ENCODE measurements at regions not wholly inside any gene's neighbourhood (a gene's known extent, or its start where the extent isn't known, plus 50 kb on each side); places are given as distances from the start of the nearest gene placed in this dataset.
"Not testable (repeated sequence)": the region's sequence is repeated elsewhere in the genome, so short reads cannot be mapped to it uniquely, and the experiment has no call there.

DNA sequence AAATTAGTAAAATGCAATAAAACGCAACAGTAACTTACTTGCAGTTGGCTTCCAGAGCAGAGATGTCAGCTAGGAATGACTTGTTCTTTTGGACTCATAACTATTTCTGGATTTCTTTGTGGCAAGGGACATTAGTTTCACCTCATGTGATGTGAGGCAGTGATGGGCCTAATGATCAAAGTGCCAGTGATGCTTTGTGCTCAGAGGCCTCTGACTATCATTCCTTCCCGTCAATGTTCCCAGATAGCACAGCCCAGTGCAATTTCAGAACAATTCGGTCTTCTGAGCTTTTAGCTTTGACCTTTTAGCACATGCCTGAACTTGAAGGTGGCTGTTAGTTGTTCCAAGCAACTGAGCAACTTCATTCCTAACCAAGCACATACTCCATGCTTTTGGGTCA is 596.8 kb downstream of the TFAP2B start:
- no peak for DNase-seq

DNA sequence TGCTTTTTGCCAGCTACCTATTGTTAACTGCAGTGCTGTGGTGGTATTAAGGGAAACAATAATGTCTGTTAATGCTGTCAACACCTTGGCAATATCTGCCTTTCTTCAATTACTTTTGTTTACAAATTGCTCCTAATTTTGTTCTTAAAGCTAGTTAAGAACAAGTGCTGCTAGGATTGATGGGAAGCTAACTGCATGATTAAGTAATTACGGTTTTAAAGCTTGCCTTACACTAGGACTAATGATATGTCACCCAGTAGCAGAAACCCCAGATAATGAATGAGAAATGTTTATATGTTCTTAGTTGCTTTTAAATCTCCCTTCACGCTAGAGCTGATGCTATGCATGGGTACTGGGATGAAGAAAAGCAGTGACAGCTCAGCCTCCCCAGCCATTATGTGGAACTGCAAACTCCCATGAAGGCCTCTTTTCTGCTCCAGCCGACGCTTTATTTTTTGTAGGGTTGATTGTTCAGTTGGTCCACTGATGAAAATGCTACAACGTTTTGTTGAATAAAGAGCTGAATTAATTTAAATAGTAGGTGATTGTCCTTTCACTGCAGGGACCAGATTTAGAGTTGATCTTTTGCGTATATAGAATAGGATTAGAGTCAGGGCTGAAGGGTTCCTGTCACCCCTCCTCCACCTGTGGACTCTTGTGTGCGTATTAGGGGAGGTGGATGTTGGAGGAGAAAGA is 610.5 kb downstream of the TFAP2B start:
- DNase-seq = no peak

DNA sequence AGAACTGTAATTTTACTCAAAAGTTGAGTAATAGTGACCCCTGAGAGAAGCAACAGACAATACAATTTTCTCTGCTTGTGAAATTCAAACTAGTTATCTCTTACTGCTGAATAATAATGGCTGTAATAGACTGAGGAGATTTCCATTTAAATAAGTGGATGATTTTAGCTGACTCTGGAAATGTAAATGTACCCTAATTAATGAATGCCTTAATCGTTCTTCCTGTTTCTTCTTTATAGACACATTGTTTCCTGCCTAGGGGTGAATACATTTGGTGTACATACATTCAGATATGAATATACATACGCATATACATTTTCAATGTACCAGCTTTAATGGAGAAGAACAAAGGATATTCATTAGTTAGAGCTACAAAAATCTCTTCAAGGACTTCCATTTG is 611.9 kb downstream of the TFAP2B start:
- DNase-seq = no peak

DNA sequence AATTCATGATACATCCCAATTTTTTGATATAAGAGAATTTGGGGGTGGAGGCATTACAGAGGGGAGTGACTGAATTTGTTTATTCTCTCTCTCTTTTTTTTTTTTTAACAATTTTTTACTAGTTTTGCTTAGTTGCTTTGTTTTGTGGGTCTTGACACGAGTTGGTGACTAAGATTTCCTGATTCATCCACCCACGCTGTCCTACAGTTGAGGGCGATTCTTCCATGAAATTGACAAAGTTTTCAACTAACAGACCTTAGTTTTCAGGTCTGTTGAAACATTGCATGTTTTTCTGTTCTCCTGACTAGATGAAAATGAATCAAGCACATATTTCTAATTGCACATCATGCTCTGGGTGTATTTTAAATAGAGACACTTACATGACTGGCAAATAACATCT is 613.8 kb downstream of the TFAP2B start:
- DNase-seq = no peak

DNA sequence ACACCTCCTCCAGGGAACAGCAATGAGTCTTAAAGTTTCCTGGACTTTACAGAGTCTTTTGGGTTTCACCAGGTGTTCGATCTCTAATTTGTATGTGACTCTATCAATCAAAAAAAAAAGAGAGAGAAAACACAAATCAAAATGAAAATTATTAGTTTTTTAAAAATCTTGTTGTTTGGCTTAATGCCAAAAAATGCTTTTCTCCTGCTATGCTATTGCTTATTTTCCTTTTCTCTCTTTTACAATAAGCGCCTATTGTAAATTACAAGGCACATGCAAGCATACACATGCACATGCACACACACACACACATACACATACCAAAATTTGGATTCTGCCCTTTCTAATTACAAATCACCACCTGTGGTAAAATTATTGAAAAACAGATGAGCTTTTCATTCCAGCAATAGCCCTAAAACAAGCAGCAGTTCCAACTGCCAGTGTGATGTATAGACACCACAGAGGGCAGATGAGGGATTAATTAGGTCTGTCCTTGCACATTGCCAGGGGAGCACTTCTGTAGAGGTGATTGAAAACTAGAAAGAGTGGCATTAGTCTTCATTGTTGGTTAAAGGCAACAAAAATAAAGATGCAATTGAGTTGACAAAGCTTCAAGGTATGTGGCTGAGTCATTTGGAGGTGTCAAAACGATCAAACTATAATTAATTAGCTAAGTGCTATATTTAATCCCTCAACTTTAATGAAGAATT is 631.7 kb downstream of the TFAP2B start:
- no peak for DNase-seq

DNA sequence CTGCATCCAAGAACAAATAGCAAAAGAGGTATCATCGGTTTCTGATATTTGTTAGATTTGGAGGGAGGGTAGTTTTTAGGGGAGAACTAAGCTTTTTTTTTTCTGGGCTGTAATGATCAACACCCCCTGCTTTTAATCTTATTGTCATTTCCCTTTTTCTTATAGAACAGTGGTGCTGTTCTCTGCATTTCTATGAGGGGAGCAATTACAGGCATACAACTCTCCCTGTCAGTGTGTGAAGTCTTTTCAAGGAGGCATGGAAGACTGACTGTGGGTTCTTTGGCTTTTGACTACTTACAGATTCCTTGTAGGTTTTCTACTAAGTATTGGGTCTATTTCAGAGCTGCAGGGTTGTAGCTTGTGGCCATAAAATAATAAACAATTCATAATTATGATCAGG is 632.3 kb downstream of the TFAP2B start:
- no peak for DNase-seq

DNA sequence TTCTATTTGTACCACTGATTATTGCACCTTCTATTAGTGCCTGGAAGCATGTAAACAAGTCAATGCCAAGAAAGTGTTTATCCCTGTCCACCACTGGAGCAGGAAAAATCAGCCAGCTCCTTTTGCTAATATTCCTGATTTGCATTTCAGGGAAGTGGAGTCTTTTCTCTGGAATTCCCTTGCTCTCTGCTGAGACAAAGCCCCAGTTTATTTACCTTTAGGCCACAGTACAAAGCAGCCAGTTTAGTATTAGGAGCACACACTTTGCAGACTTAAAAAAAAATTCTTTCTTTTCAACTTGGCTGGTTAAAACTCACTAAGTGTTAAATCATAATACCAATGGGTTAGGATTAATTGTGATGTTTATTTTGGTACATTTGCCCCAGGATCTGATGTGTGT is 631.1 kb downstream of the PKHD1 start:
- no peak for DNase-seq

DNA sequence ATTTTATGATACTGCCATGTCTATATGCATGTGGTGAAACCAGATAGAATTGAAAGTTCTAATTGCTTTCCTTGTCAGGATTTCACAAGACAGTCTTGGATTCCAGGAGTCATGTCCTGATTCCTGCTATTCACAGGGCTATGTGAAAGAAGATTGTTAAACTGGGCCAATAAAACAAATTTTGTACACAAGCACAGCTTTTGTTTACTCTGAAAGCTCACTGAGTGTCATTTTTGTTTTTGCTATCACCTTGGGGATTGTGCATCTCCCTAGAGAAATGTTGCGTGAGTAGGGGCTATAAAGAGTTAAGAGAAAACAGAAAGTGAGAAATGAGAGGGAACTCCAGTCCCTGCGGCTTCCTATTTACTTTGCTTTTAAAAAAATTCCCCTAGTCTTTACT is 627.5 kb downstream of the PKHD1 start:
- no peak for DNase-seq

DNA sequence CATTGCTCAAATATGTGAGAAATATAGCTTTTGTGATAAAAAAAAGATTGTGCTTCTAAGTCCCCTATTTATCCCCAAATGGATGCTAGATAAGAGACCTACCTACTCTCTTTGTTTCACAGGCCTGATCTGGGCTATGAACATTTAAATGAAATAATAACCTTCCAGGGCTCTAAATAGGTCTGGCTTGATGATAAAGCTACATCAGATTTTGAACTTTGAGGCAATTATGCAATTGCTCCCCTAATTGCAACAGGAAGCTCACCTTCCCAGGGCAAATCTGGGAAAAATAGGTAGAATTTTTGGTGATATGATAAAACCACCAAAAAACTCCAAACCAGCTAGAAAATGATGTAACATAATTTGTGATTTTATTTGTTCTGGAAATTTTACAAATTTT is 624.5 kb downstream of the PKHD1 start:
- no peak for DNase-seq

DNA sequence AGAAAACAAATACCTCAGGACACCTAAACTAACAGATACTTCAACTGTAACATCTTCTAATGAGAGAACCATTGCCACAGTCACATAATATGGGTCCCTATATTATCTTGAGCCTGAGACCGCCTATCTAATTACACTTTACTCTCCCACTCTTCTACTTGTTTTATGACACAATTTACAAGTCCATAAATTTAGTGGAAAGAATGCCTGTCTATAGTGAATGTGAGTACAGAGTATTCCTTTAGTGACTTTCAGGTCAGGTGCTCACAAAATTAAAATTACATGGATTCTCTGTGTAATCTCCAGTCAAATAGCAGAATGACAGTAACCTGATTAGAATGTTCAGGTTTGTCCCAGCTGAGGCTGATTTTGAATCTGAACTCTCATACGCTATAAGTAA is 624.1 kb downstream of the PKHD1 start:
- DNase-seq = no peak

DNA sequence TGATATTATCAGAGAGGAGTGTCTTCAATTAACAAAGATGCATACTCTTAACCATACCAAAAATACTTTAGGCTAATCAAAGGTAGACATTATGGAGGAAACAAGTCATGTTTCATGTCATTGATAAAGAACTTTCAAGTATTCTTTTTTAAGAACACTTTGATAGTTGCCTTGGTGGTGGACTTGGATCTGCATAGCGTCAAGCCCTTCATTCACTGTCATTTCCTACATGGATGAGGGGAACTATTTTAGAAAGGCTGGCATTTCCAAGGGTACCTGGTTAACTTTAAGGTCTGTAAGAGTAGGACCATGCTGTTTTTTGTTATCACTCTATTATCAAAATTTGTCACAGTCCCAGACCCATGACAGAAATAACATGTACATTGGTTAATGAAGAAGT is 622.5 kb downstream of the PKHD1 start:
- DNase-seq = no peak

DNA sequence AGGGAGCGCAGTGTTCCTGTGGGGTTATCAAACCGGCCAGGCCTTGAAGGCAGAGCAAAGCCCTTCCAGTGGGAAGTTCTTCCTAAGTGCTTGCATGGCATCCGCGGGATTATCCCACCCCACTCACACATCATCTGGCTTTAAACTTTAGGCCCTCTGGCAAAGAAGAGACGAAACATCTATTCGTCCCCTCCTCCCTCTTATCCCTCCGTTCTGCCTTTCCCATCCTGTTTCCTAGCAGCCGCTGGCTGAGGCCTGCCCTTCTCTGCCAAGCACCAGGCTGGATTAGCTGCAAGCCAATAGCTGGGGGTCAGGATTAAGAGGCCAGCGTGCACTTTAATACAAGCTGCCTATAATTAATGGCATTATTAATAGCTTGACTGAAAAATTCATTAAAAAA is 621.0 kb downstream of the PKHD1 start:
- DNase-seq = no peak

DNA sequence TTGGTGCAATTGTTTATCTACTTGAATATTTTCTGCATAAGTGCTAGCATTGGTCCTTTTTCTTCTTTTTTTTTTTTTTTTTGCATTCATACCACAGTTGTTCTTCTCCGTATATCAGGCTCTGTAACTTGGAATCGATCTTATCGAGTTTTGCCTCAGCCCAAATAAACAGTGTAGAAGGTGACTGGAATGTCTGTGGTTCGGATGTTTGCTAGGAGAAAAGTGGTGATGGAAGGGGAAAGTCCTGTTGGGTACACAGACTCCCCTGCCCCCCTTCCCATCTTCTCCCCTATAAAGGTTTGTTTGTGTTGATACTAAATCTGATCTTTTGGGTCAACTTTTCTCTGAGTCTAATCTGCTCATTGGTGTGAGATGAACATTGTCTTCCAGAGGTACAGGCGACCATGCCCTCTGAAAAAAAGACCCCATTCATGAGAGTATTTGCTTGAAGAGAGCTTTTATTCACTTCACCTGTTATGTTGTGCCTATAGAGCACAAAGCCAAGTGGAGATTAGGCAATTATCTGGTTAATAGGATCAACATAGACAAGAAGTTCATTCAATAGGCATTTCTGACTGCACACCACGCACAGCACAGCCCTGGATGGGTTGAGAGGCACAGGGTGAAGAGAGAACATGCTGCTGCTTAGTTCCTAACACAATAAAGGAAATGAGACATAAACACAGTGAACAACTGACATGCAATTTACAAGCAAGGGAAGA is 620.0 kb downstream of the PKHD1 start:
- DNase-seq = no peak

DNA sequence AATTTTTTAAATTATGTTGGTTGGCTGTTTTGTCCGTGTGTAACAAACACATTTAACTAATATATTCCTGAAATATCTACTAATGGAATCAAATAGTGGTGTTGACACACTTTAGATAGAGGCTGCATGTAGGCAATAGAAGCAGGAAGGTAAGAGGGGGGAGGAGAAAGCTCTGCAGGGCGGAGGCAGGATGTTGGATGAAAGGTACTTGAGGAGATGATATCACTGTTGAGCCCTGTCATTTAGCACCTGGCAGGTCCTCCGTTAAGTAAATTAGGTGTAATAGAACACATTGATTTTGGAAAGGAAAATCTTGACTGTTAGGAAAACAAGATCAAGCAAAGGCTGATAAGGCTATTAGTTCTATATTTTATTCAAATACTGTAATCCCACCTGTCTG is 618.7 kb downstream of the PKHD1 start:
- DNase-seq = no peak

DNA sequence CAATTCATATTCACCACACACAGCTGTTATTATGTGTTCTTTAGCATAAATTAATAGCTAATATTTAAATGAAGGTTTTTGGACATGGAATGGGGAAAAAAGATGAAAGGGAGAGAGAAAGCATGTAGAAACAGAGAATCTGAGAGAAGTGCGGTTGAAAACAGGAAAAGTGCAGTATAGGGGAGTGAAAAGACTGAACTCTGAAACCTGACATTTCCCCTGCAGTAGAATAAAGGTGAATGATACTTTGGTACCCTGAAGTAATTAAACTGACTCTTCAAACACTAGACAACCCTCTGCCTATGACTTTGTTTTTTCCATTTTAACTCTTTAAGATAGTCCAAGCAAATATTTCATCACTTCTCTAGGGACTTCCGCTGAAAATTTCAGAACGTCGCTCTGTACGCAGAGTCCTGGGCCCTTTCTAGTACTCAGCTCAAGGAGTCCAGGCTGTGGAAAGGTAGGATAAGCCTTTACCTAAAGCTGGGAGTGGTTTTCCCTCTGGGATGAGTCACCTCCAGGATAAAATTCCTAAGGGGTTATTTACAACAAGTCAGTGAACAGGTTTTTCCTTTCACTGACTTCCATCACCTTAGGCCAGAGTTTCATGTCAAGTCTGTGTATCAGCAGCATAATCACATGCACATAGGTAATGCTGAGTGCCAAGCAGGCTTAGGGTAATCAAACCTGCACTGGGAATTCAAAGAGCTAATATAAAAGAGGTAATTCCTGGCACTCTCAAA is 614.5 kb downstream of the PKHD1 start:
- no peak for DNase-seq

DNA sequence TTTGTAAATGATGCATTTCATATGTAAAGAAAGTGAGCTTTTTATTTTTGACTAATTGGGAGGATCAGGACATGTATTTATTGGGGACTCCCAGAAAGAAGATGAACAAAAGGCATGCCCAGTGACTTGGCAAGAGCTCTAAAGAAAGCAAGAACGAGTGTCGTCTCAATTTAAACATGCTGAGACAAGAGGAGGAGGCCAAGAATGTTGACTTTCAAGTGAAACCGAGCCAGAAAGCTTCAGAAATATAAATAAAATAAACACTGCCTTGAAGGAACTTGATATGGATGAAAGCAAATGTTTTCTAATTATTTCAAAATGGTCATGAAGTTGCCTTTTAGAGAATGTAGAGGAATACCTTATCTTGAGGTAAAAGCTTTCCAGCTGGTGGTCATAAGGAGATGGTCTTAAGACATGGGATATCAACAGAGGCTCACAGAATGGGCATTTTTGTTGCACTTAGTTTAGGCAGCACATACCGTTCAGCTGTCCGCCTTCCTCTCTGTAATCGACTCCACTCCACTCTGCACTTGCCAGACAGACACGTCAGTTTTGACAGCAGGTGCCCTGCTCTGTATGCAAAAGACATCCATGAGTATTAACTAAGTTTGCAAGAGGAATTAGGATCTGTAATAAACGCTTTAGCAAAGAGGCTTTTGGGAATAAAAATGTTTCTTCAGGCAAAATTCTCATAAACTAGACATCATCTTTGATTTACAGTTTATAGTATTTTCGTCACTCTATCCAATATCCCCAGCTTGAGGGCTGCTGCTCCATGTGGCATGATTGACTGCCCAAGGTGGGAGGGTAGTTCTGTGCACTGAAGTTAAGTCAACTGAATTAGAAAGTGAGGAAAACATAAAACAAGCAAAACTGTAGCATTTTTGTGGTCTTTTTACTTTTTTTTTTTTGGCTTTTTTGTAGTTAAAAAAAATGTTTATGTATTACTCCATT is 613.1 kb downstream of the PKHD1 start:
- DNase-seq = no peak

DNA sequence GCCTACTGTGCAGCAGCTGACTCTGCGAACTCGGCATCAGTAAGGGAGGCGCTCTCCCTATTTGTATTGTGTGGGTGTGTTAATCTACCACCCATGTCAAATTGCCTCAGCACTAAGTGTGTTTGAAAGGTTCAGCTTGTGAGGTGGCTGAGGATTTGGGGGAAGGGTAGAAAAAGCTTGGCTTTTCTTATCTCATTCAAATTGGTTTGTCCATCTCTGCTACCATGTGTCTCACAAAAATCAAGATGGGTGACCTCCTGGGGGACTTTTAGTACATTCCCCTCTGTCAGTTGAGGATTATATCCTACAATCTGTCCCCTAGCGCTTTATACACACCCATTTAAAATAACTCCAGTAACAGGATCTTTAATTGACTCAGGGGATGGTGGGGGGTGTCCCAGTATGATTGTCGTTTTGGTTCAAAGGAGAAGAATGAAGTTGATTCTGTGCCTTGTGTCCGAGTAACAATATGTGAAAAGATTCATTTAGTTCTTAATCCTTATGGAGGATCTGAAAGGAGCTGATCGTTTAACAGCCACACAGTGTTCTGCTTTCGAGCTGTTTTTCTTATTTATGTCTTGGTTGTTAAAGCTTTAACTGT is 609.6 kb downstream of the PKHD1 start:
- no peak for DNase-seq

DNA sequence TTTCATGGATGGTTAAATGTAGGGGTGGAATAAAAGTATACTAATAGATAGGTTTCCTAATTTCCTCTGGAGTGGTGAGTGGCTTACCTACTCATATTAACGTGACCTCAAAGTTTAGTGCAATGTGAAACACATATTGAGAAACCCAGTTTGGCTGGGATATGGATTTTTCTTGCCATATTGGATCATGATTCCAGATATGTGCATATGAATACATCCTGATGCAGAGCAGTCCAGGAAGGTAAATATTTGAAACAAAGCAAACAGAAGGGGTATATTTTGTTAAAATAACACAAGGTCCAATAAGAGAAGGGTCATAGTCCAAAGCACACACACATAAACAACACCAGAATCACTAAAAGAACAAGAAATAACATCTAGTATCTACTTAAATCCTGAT is 608.1 kb downstream of the PKHD1 start:
- no peak for DNase-seq

DNA sequence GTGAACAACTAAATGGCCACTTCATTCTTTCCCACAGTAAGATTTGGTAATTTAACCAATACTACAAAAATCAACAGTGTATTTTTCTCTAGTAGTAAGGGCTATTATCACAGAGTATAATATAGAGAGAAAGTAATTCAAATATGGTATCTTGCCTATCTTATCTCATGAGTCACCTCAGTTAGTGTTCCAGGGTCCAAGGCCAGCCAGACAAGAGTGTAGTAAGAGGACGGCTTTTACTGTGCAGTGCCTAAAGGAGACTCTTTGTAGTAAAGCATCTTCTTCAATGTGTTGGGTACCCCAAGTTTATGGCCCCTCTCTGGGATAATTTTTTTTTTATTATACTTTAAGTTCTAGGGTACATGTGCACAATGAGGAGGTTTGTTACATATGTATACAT is 607.4 kb downstream of the PKHD1 start:
- no peak for DNase-seq

DNA sequence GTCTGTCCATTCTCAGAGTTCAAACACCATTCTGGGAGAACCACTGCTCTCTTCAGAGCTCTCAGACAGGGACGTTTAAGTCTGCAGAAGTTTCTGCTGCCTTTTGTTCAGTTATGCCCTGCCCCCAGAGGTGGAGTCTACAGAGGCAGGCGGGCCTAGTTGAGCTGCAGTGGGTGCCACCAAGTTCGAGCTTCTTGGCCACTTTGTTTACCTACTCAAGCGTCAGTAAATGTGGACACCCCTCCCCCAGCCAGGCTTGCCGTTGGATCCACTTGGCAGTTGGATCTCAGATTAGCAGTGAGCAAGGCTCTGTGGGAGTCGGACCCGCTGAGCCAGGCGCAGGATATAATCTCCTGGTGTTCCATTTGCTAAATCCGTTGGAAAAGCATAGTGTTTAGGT is 601.5 kb downstream of the PKHD1 start:
- DNase-seq = not testable (repeated sequence)

DNA sequence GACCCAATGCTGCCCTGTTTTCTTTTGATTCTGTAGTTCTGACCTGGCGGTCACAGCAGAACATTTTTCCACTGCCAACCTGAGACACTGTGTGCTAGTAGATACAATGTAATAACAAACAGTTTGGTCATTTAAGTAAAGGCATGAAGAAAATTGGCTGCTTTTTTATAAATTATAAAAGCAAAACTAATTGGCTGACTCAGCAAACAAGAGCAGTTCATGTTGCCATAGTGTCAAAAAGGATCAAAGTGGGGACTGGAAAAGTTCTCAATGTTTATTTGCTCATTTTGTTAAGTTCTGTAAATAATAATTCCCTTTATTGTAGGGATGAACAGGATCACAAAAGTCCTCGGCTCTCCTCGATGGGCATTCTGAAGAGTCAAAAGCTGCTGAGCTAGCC is 599.5 kb downstream of the PKHD1 start:
- no peak for DNase-seq

DNA sequence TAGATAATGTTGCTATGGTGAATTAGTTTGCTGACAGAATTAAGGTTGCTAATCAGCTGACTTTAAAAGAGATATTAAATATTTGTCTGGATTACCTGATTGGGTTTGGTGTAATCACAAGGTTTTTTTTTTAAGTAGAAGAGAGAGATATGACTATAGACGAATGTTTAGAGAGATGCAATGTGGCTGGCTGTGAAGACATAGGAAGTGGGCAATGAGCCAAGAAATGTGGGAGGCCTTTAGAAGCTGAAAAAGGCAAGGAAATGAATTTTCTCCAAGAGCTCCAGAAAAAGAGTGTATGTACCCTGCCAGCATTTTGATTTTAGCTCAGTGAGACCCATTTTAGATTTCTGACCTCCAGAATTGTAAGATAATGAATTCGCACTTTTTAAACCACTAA is 598.3 kb downstream of the PKHD1 start:
- DNase-seq = no peak

All from dermis blood vessel endothelial cell (primary cell).